NCI-H748 treated with DMSO at 0.1 percent for 48 hours (cell line): ENCODE measurements at regions not wholly inside any gene's neighbourhood (a gene's known extent, or its start where the extent isn't known, plus 50 kb on each side); places are given as distances from the start of the nearest gene placed in this dataset.
"Not testable (repeated sequence)": the region's sequence is repeated elsewhere in the genome, so short reads cannot be mapped to it uniquely, and the experiment has no call there.

Experiments
- DNase-seq: peaks from one replicate; lab custom pipeline; 2025; lab: John Stamatoyannopoulos, UW

GRCh38 chr13:99774644-99775043, 196.9 kb downstream of the ZIC5 start:
- no peak for DNase-seq

GRCh38 chr13:99768986-99769385, 202.6 kb downstream of the ZIC5 start:
- DNase-seq: no peak

DNA sequence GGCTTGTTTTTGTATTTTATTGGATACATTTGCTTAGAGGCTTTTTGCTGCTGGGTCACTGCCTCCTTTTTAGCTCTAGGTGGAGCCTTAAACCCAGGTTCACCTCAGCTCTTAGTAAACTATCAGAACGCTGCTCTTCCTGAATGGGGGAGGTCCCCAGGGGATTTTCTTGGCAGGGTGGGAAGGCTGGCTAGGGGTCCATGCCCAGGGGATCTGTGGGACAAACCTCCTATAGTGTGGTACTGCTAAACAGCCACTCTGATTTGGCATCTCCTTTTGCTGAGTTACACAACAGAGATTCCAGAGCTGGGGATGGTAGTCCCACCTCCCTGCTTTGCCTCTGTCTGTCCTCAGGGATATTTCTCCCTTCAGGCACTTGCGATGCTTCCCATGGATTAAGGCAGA, 204.9 kb downstream of the ZIC5 start:
- peak; percentile 11 for DNase-seq

DNA sequence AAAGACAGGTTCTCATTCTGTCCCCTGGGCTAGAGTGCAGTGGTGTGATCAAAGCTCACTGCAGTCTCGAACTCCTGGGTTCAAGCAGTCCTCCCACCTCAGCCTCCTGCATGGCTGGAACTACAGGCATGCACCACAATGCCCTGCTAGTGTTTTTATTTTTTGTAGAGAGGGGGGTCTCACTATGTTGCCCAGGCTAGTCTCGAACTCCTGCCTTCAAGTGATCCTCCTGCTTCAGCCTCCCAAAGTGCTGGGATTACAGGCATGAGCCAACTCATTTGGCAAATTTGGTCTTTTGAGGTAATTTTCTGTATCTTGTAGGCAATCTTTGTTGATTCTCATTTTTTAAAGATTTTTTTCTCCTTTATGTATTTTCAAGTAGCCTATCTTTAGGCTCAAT, 205.7 kb downstream of the ZIC5 start:
- no peak for DNase-seq

DNA sequence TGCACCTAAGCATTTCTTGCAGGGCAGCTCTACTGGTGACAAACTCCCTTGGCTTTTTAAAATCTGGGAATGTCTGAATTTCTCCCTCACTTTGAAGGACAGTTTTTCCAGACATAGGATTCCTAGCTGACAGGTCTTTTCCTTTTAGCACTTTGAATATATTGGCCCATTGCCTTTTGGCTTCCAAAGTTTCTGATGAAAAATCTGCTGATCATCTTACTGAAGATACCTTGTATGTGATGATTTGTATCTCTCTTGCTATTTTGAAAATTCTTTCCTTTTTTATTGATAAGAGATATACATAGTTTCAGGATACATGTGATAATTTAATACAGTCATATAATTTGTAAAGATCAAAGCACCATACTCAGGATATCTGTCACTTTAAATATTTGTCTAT, 211.1 kb downstream of the ZIC5 start:
- DNase-seq: no peak

DNA sequence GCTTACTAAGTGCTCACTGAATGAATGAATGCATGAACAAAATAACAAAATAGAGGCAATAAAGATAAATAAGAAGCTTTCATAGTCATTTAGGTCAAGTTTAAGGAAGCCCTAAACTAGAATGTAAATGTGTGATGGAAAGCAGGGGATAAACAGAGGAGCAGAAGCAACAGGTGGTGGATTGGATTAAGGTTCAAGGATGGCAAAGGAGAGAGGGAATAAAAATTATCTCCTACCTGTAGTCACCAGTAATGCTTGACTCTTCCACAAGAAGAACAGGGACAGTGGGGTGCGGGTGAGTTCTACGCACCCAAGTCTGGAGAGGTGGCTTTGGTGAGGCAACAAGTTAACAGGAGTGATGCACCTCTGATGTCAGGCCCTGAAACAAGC, 212.4 kb downstream of the ZIC5 start:
- no peak for DNase-seq

DNA sequence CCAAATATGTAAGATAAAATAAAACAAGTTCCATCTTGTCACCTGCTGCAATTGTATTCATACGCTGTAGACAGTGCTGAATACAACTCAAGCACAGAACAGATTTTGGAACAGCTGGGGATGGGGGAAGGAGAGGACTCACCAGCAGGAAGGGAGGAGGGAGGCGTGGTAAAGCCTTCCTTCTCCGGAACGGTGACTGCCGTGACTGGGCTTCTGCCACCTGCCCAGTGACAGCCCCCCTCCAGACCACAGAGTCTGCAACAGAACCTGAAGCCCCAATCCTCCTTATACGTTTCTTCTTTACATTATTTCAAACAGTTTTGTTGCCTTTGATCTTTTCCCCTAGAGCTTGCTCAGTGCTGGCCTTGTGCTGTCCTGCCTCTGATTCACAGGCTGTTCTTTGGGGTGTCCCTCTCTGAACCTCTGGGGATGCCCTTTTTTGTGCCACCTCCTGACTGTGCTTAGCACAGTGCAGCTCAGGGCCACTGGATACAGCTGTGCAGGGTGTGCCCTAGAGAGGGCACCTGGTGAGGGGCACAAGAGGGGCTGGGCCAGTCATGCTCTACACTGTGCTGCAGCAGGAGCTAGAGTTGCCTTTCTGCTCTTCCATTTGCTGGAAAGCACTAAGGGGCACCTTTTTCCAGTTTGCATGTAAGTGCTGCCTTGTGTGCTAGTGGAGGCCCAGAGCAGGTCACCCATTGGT, 213.0 kb downstream of the ZIC5 start:
- peak; percentile 59 for DNase-seq

GRCh38 chr13:99757756-99758459, 213.7 kb downstream of the ZIC5 start:
- DNase-seq: peak; percentile 59

GRCh38 chr13:99756281-99756680, 215.3 kb downstream of the ZIC5 start:
- DNase-seq: no peak

DNA sequence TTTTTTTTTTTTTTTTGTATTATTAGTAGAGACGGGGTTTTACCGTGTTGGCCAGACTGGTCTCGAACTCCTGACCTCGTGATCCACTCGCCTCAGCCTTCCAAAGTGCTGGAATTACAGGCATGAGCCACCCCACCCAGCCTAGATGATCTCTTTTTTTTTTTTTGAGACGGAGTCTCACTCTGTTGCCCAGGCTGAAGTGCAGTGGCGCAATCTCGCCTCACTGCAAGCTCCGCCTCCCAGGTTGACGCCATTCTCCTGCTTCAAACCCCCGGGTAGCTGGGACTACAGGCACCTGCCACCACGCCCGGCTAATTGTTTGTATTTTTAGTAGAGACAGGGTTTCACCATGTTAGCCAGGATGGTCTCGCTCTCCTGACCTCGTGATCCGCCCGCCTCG, 216.8 kb downstream of the ZIC5 start:
- not testable (repeated sequence) for DNase-seq

- no peak for DNase-seq
These were observed 219.2 kb downstream of the ZIC5 start for GRCh38 chr13:99752373-99752772.

DNA sequence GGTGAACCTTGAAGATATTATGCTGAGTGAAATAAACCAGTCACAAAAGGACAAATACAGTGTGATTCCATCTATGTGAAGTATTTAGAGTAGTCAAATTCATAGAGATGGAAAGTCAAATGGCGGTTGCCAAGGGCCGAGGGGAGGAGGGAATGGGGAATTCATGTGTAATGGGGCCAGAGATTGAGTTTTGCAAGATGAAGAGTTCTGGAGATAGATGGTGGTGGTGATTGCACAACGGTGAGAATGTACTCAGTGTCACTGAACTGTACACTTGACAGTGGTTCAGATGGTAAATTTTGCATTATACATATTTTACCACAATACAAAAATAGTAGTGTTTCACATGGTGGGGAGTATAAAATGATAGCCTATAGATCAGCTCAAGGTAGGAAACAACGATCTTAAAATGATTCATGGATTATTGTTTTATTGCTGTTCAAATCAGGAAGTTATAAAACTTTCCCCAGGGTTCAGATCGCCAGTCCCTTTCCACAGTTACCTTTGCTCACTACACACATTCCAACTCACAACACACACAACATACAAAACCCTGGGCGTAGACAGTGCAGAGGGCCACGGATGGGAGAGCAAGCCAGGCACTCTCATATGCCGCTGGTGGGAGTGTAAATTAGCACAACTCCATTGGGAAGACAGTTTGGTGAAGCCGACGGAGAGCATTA, 219.9 kb downstream of the ZIC5 start:
- no peak for DNase-seq

DNA sequence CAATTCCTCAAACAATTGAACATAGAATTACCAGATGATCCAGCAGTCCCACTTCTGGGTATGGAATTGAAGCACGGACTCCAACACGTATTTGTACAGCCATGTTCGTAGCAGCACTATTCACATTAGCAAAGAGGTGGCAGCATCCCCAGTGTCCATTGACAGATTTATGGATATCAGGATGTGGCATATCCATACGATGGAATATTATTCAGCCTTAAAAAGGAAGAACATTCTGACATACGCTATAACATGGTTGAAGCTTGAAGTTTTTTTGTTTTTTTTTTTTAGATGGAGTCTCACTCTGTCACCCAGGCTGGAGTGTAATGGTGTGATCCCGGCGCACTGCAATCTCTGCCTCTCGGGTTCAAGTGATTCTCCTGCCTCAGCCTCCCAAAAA, 220.6 kb downstream of the ZIC5 start:
- DNase-seq: no peak

DNA sequence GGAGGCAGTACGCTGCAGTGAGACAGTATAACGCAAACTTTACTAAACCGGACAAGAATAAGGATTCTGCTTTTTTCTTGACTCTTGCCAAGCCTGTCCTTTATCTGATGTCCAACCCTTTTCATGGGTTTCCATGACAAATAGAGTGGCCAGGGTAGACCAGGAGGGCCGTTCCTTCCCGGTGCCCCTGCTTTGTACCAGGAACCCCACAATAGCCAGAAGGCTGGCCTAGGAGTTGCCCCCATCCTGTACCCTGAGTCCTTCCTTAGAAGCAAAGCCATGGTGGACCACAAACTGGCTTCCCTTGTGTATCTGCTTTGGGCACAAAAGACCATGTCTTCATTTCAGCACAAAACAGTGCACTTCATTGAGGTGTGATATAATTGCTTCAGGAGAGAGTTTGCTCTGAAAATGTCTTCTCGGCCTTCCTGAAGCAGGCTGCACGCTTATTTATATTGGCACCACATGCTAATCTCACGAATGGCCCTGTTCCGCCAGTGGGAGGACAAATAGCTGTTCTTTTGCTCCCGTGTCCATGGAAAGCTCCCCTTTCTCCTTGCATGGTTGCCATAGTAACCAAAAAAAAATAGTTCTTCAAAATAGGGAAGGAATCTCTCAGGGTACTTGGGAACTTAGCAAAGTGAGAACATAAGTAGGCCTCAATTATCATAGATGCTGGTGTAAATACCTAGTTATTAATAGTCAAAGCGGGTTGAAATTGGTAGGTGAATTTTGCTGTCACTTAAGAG, 222.1 kb downstream of the ZIC5 start:
- DNase-seq: no peak

- no peak for DNase-seq
These were observed 224.2 kb downstream of the ZIC5 start for GRCh38 chr13:99747403-99747710.

- DNase-seq: no peak
These were observed 224.7 kb downstream of the ZIC5 start for GRCh38 chr13:99746637-99747402.

GRCh38 chr13:99743094-99743493, 228.5 kb downstream of the ZIC5 start:
- peak; percentile 91 for DNase-seq

- peak; percentile 61 for DNase-seq
These were observed 229.6 kb downstream of the ZIC5 start for GRCh38 chr13:99741960-99742359.

GRCh38 chr13:99740251-99740979, 231.2 kb downstream of the ZIC5 start:
- no peak for DNase-seq

GRCh38 chr13:99738626-99739025, 232.9 kb downstream of the ZIC5 start:
- no peak for DNase-seq
